NOMO-1 (cell line): ENCODE measurements at regions not wholly inside any gene's neighbourhood (a gene's known extent, or its start where the extent isn't known, plus 50 kb on each side); places are given as distances from the start of the nearest gene placed in this dataset.
"Not testable (repeated sequence)": the region's sequence is repeated elsewhere in the genome, so short reads cannot be mapped to it uniquely, and the experiment has no call there.

Source experiments
- DNase-seq, 2 experiments: peaks; one replicate each; lab custom pipeline; 2025; ENCODE audit not compliant: unreplicated experiment in 2 of 2; lab: John Stamatoyannopoulos, UW

- DNase-seq = no peak
These were observed 252.5 kb upstream of the CASK start for GRCh38 chrX:42175843-42176242.

- not testable (repeated sequence) for DNase-seq
These were observed 234.6 kb upstream of the CASK start for GRCh38 chrX:42157923-42158322.

- DNase-seq = peak; percentile 28 to 77
These were observed 228.5 kb upstream of the CASK start for GRCh38 chrX:42151808-42152207.

DNA sequence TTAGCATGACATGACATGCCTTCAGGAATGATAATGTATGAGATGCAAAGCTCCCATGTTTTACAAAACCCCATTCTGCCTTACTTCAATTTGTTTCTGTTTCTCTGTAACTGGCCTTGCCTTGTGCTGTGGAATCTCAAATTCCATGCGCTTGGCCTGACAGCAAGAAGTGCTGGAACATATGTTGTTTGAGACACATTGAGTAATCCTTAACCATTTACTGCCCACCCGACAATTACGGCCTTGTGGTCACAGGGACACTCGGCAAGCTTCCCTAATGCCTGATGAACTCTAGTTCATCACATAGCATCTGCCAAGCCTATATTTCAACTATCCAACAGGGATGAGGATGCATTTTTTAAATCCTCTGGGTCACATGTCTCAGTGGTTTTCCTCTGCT is 226.4 kb upstream of the CASK start:
- peak; percentile 7 to 15 for DNase-seq

DNA sequence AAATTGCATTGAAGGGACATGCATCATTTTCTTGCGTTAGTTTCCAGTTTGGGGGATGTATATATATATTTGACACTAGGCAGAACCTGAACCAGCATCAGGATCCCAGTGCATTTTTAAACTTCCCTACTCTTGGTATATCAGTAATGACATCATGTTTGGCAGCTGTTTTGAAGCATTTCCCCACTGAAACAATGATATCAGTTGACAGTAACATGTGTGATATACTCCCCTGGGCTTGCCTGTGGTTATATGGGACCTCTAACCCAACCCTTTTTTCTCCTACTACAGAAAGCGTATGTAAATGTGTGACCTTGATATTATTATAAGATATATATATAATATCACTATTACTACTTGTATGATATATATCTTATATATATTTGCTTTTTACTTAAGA is 225.9 kb upstream of the CASK start:
- no peak for DNase-seq

GRCh38 chrX:42143866-42144592 is 220.7 kb upstream of the CASK start:
- DNase-seq = no peak

GRCh38 chrX:42140320-42140719 is 217.0 kb upstream of the CASK start:
- no peak for DNase-seq

GRCh38 chrX:42135583-42136228 is 212.4 kb upstream of the CASK start:
- no peak for DNase-seq

- no peak for DNase-seq
These were observed 208.5 kb upstream of the CASK start for GRCh38 chrX:42131856-42132255.

- no peak for DNase-seq
These were observed 205.9 kb upstream of the CASK start for GRCh38 chrX:42129022-42129940.

- no peak for DNase-seq
These were observed 205.2 kb upstream of the CASK start for GRCh38 chrX:42128587-42128986.

GRCh38 chrX:42128020-42128419 is 204.7 kb upstream of the CASK start:
- no peak for DNase-seq

DNA sequence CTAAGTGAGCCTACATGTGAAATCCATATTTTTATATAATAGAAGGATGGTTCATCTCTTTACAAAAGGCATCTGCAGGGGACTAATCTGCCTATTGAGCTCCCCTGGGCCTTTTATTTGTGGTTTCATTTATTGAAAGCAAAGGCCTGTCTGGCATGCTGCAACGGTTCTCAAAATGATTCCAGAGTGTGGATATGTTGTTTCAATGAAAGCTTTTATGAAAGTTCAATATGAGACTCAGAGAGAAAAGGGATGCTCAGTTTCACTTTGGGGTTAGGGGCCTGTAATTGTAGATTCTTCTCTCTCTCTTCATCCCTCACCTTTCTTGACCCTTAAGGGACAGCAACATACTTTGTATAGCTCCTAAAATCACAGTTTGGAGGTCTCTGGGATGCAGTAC is 204.2 kb upstream of the CASK start:
- DNase-seq = no peak

GRCh38 chrX:42123369-42123768 is 200.0 kb upstream of the CASK start:
- no peak for DNase-seq

GRCh38 chrX:42119076-42119475 is 195.7 kb upstream of the CASK start:
- no peak for DNase-seq

DNA sequence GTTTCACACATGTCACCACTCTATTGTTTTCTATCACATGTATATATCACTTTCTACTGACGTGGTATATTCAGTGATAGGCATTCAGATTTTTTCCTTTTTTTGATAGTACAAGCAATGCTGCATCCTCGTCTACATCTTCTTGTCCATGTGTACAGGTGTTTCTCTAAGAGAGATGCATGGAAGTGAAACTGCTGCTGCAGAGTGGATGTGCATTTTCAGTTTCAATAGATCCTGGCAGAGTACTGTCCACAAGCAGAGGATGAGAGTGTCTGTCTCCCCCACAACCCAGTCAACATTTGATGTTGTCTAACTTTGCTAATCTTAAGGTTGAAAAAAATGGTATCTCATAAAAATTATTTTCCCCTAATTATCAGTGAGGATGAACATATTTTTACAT is 194.0 kb upstream of the CASK start:
- no peak for DNase-seq

GRCh38 chrX:42109428-42109827 is 186.1 kb upstream of the CASK start:
- no peak for DNase-seq

DNA sequence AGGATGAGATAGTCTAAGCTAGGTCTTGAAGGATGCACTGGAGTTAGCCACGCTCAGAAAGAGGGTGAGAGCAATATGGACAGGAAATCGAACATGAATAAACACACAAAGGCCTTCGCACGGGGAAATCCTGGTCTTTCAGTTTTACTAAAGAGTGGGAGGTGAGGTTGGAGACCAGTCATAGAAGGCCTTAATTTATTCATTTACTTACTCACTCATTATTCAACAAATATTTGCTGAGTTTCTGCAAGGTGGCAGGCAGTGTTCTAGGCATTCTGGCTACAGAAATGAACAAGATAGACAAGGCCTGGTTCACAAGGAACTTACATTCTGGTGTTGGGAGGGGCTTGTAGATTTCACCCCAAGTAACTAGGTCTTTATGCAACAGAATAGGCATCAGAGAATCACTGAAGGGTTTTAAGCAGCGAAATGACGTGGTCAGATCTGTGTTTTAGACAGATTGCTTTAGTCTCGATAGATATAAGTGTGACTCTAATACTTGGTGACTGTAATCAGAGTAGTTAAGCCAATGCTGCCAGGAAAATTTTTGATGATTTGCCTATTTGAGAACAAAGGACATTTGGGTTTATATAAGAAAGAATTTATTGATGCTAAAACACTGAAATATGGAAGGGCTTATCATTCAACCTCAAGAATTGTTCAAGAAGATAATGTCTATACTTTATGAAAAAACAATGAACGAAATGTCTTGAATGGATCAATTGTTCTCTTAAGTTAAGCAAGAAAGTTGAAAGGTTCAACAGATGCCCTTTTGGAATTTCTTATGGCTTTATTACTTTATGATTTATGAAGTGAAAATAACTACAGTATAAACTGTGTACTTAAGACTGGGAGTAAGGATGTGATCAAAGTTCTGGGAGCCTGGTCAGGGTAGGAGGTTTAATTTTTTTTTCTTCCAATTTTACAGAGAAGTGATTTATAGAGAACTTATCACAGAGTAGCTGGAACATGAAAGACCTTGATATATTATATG is 184.4 kb upstream of the CASK start:
- DNase-seq = no peak

DNA sequence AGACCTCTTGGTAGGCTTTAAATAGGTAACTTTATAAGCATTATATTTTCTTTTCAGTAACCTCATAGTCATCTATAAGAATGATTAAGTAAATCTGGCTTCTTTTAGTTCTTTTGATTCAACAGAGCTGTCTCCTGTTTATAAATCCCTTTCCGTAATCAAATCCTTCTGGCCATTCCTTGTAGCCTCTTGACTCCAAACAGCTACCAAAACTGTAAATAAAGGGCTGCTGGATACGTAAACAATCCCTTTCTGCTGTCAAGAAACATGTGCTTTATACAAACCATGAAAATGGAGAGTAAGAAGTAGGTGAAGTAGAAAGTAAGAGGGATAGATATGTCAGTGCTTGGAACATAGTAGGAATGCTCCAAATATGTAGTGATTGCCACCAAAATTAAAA is 183.2 kb upstream of the CASK start:
- no peak for DNase-seq

GRCh38 chrX:42102586-42103282 is 179.4 kb upstream of the CASK start:
- no peak for DNase-seq
